Pulmonary artery endothelial cell (primary cell): ENCODE measurements at regions not wholly inside any gene's neighbourhood (a gene's known extent, or its start where the extent isn't known, plus 50 kb on each side); places are given as distances from the start of the nearest gene placed in this dataset.

Experiments
- DNase-seq: peaks from one replicate; pipeline ENCODE4 v3.0.0-alpha.2; 2011; ENCODE audit warnings: low read depth, low spot score

- no peak for DNase-seq
These were observed 157.6 kb upstream of the PLXNA4 start for GRCh38 chr7:132733860-132734259.

GRCh38 chr7:132732321-132732865 lies 156.1 kb upstream of the PLXNA4 start:
- DNase-seq: no peak

GRCh38 chr7:132730105-132730504 lies 153.8 kb upstream of the PLXNA4 start:
- DNase-seq: no peak

- DNase-seq: no peak
These were observed 147.3 kb upstream of the PLXNA4 start for GRCh38 chr7:132723506-132724081.

GRCh38 chr7:132720835-132721234 lies 144.6 kb upstream of the PLXNA4 start:
- DNase-seq: no peak

- no peak for DNase-seq
These were observed 137.6 kb upstream of the PLXNA4 start for GRCh38 chr7:132713893-132714292.

GRCh38 chr7:132709971-132710567 lies 133.8 kb upstream of the PLXNA4 start:
- DNase-seq: peak; percentile 8

GRCh38 chr7:132708470-132708869 lies 132.2 kb upstream of the PLXNA4 start:
- DNase-seq: no peak

- no peak for DNase-seq
These were observed 128.9 kb upstream of the PLXNA4 start for GRCh38 chr7:132705146-132705545.

GRCh38 chr7:132703742-132704141 lies 127.5 kb upstream of the PLXNA4 start:
- no peak for DNase-seq

GRCh38 chr7:132697003-132697402 lies 120.7 kb upstream of the PLXNA4 start:
- DNase-seq: no peak

- no peak for DNase-seq
These were observed 120.1 kb upstream of the PLXNA4 start for GRCh38 chr7:132696332-132696731.

- DNase-seq: no peak
These were observed 114.9 kb upstream of the PLXNA4 start for GRCh38 chr7:132691201-132691600.

GRCh38 chr7:132690174-132690573 lies 113.9 kb upstream of the PLXNA4 start:
- no peak for DNase-seq

- DNase-seq: no peak
These were observed 111.7 kb upstream of the PLXNA4 start for GRCh38 chr7:132687981-132688383.

GRCh38 chr7:132687016-132687415 lies 110.7 kb upstream of the PLXNA4 start:
- no peak for DNase-seq

- DNase-seq: no peak
These were observed 109.0 kb upstream of the PLXNA4 start for GRCh38 chr7:132685277-132685676.

GRCh38 chr7:132683896-132684690 lies 107.8 kb upstream of the PLXNA4 start:
- DNase-seq: no peak

- DNase-seq: no peak
These were observed 105.7 kb upstream of the PLXNA4 start for GRCh38 chr7:132681951-132682350.

- no peak for DNase-seq
These were observed 104.3 kb upstream of the PLXNA4 start for GRCh38 chr7:132680590-132680989.

GRCh38 chr7:132678656-132679055 lies 102.4 kb upstream of the PLXNA4 start:
- no peak for DNase-seq

GRCh38 chr7:132677918-132678317 lies 101.6 kb upstream of the PLXNA4 start:
- DNase-seq: no peak
